ENCODE measurements at regions not wholly inside any gene's neighbourhood (a gene's known extent, or its start where the extent isn't known, plus 50 kb on each side); places are given as distances from the start of the nearest gene placed in this dataset.
"Not testable (repeated sequence)": the region's sequence is repeated elsewhere in the genome, so short reads cannot be mapped to it uniquely, and the experiment has no call there.

DNA sequence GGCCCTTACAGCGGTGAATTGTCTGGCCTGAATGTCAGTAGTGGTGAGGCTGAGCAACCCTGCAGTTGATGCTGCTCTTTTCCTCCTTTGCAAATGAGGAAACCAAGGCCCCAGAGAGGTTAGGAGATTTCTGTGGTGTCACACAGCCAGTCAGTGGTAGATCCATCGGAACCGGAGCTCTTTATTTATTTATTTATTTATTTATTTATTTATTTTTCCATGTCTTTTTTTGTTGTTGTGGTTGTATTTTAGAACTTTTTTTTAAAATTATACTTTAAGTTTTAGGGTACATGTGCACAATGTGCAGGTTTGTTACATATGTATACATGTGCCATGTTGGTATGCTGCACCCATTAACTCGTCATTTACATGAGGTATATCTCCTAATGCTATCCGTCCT, 368.4 kb upstream of the CLINT1 start:
- TF ChIP-seq, protein P1, sequence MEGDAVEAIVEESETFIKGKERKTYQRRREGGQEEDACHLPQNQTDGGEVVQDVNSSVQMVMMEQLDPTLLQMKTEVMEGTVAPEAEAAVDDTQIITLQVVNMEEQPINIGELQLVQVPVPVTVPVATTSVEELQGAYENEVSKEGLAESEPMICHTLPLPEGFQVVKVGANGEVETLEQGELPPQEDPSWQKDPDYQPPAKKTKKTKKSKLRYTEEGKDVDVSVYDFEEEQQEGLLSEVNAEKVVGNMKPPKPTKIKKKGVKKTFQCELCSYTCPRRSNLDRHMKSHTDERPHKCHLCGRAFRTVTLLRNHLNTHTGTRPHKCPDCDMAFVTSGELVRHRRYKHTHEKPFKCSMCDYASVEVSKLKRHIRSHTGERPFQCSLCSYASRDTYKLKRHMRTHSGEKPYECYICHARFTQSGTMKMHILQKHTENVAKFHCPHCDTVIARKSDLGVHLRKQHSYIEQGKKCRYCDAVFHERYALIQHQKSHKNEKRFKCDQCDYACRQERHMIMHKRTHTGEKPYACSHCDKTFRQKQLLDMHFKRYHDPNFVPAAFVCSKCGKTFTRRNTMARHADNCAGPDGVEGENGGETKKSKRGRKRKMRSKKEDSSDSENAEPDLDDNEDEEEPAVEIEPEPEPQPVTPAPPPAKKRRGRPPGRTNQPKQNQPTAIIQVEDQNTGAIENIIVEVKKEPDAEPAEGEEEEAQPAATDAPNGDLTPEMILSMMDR (IDR thresholded peaks at IDR 0.05; ENCODE audit: poor library complexity): not testable (repeated sequence)
- TF ChIP-seq EZH2 (IDR thresholded peaks at IDR 0.05; ENCODE audit: borderline replicate concordance): not testable (repeated sequence)
